HG03520 (cell line): ENCODE measurements at regions not wholly inside any gene's neighbourhood (a gene's known extent, or its start where the extent isn't known, plus 50 kb on each side); places are given as distances from the start of the nearest gene placed in this dataset.

Experiments used
- ATAC-seq: cut with Tn5 transposase; IDR thresholded peaks from one replicate; pipeline ENCODE4 v1.9.1; 2021; ENCODE audit warnings: mild to moderate bottlenecking, moderate library complexity; ENCODE audit not compliant: unreplicated experiment

DNA sequence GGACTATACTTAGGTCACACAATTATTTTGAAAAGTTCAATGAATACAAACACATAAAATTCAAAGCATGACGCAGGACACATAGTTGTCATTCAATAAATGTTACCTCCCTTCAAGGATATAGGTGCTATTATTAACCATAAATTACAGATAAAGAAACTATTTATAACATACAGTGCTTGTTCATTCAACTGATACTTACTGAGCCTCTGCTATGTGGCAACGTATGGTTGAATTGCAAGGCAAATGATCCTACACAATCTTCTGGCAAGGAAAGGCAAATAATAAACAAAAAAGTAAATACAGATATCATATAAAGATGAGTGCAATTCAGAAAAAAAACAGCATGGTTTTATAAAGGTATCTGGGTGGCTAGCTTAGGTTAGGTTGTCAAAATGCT lies 614.7 kb downstream of the LTN1 start:
- ATAC-seq, result no peak

DNA sequence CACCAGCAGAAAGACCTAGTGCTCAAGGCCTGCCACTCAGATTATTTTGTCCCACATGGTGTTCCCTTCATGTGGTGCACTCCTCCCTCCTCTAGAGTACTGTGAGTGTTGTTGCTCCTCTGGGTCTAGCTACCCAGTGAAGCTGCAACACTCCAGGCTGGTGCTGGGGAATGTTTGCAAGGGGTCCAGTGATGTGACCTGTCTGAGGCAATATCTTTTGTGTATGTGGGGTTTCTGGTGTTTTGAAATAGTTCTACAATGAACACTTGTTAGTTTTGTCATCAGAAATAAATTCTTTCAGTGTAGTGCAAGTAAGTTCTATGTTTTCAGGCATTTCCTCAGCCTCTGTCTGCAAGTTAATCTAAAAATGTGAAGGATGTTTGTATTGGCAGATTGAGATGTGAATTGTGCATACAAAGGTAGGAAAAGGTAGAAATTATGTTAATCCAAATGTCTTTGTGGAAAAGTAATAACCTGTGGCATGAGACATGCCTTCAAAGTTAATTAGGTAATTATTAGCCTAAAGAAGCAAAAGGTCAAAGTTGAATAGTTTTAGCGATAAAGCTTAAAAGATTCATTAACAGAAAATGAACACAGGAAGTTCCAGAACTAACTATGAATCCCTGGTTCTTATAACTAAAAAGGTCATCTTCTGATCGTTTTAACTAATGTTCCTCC lies 616.8 kb downstream of the LTN1 start:
- no peak for ATAC-seq

DNA sequence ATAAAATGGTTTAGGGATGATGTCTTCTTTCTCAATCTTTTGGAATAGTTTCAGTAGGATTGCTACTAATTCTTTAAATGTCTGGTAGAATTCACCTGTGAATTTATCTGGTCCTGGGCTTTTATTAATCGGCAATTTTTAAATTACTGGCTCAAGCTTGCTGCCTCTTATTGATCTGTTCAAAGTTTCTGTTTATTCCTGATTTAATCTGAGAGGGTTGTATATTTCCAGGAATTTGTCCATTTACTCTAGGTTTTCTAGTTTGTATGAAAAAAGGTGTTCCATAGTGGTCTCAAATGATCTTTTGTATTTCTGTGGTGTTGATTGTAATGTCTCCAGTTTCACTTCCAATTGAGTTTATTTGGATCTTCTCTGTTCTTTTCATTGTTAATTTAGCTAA lies 617.8 kb downstream of the LTN1 start:
- no peak for ATAC-seq

DNA sequence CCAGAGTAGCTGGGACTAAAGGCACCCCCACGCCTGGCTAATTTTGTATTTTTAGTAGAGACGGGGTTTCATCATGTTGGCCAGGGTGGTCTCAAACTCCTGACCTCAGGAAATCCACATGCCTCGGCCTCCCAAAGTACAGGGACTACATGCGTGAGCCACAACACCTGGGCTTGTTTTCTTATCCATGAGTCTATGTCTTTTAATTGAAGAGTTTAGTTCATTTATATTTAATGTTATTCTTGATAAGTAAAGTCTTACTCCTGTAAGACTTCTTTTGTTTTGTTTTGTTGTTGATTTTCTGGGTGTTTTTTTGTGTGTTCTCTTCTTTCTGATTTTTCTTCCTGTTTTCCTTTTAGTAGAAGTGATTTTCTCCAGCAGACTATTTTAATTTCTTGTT lies 621.0 kb downstream of the LTN1 start:
- no peak for ATAC-seq

DNA sequence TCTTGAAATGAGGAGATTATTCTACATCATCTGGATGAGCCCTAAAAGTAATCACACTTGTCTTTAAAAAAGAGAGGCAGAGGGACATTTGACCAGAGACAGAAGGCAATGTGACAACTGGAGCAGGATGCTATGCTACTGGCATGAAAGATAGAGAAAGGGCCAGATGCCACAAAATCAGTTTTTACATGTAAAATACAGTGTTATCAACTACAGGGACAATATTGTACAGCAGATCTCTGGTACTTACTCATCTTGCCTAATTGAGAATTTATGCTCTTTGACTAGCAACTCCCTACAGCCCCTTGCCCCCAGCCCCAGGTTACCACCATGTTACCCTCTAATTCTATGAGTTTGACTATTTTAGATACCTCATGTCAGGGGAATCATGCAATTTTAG lies 633.4 kb downstream of the LTN1 start:
- ATAC-seq, result no peak

DNA sequence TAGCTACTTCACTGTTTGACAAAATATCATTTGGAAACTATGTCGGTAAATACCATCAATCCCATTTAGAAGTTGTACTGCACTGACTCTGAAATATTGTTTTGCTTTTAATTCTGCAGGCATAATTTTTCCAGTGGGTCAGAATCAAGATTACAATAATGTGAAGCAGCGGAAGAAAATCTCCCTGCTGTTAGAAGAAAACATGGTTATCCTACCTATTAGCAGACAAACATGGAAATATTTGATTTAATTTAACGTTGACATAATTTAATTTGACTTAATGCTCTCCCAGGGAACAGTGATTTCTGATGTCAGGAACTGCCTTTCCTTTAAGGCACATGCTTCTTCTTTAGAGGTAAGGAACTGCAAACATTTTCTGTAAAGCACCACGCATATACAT lies 634.0 kb downstream of the LTN1 start:
- ATAC-seq, result no peak

DNA sequence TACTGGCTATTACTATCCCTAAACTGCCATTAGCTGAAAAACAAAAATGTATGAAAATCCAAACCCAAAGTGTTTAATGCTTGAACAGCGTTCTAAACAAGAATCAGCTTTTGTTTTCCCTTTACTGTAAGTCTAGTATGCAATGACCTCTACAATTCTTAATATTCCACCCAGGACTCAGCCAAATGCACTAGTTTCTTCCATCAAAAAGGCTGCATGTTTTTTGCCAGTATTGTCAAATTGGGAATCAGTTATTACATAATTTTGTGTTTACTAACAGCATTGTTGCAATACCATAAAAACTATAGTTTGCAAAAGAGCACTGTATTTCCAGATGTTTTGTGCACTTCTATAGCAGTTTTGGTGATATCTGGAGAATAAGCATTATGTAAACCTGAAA lies 634.5 kb downstream of the LTN1 start:
- ATAC-seq, result no peak

DNA sequence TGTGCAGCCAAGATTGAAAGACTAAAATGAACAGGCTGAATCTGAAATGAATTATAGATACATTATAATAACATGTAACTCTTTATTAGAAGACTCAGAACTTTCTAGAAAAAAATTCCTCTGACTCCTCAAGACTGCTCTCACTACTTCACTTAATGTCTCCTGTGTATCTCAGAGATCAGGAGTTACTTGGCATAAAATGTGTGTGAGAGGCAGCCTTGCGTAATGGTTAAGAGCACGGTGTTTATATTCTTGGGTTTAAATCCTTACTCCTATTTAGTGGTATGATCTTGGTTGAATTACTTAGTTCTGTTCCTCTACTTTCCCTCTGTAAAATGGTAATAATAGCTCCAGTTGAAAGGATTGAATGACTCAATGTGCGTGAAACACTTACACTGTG lies 634.9 kb downstream of the LTN1 start:
- ATAC-seq, result no peak

DNA sequence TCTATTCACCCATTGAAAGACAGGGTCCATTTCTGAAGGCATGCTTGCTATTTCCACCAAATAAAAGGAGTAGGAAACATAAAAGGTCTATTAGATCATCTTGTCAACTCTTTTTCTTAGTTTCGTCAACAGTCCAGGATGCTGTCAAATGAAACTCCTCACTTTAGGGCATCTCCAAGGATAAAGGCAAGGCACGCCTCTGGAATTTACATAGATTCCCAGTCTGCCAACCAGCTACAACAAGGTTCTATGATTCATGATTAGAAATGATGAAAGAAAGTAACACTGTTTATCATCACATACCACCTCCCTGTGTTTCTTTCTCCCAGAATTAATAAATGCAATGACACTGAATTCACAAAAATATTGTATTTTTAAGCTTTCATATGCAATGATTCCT lies 636.3 kb downstream of the LTN1 start:
- no peak for ATAC-seq

DNA sequence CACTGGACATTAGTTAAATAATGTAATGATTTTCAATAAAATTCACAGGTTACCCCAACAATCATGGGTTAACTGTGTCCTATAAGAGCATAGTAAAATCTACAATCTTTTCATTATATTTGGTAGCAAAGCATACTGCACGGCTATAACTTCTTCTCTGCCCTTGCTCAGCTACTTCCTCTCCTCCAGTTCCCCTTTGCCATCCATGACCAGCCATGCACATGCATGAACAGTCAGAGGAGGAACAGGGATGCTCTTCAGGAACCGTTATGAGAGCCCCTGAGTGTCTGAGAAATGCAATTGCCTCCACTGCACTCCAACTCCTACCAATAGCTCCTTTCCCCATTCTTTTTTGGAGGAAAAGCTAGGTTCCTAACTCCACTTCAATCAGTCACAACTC lies 646.7 kb downstream of the LTN1 start:
- no peak for ATAC-seq

DNA sequence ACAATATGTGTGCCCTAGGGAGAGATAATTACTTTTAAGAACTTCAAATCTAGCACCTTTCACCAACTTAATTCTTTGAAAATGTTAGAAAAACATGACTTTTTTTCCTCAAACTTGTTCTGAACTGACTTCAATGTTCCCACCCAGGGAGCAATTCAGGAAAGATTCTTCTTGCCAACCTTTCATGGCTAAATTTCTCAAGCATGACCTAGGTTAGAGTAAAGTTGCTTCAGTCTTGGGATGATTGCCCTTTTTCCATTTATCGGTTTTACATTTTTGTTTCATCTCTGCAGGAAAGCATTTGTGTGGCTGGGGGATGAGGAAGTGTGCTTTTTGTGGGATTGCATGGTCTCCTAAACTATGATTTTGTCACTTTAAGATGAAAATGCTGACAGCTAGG lies 647.7 kb downstream of the LTN1 start:
- ATAC-seq, result no peak

DNA sequence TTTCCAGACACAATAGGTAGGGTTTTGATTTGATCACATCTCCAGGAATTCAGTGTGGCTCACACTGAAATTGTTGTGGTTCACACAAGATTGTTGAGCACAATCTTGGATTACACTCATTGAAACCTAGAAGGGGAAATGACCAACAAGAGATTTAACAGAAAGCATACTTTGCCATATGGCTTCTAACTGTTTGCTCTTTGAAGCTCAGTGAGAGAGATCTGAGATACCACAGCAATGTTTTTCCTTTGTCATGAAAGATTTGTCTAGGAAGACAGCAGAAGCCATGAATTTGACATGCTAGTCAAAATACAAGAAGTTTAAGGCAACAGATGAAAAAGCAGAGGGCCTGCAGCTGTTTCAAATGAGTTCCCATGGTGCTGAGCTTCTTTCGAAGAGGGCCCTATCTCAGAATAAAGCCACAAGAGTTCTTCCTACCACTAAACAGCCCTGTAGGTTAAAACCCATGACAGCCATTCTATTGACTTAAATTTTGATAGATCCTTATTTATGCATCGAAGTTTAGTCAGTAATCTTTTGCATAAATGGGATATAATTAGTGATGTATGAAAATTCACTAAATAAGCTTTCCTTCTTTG lies 650.4 kb downstream of the LTN1 start:
- no peak for ATAC-seq

DNA sequence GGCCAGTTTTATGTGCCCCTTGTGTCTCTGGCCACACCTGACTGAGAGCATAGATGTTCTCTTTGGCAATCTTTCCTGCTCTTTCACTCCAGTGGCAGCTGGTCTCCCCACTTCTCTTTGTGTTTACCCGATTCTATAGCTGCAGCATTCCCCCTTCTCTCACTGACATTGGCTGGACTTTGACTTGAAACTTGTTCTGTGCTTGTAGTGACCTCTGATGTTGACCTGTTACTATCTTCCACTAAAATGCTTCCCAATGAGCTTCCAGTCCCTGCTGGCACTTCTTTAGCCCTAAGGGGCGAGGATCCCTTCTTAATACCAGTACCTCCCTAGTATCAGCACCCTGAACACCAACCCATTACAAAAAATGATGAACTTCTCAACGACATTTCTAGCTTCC lies 653.3 kb downstream of the LTN1 start:
- ATAC-seq, result no peak

DNA sequence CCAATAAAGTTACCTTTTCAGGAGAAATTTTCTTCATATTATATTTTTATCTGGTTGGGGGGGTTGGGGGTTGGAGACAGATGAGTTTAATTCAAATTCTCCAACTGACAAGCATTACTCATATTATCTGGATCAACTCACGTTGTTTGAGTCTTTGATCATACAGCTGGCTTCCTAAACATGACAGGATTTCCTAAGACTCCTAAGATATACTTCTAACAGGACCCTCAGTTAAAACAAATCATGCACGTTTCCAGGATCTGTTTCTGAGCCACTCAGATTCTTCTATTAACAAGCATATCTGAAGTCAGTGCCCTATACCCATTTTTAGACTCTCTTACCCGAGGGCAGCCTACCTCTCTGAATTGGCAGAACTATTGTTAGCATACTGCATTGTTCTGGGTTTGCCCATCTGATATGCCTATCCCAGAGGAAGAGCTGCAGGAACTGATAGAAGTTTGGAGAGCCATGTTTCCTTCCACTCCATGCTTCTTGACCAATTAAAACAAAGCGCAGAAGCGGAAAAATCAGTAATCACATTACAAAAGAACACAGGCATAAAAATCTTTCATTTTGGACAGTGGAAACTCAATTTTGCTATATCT lies 653.9 kb downstream of the LTN1 start:
- no peak for ATAC-seq

DNA sequence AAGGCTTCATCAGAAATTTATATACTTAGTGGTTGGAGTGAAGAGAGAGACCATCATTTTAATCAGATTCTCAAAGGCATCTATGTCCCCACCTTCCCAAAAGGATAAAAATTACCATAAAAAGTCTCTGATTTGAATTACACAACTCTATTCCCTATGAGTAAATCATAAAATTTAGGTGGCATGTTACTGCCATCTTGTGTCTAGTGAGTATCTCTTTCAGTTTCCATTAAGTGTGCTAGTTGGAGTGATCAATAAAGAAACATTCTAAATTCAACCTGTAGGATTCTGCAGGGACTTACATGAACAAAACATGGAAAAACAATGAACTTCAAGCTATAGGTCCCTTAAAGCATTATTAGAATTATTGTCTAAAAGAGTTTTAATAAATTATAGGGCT lies 655.4 kb downstream of the LTN1 start:
- no peak for ATAC-seq

DNA sequence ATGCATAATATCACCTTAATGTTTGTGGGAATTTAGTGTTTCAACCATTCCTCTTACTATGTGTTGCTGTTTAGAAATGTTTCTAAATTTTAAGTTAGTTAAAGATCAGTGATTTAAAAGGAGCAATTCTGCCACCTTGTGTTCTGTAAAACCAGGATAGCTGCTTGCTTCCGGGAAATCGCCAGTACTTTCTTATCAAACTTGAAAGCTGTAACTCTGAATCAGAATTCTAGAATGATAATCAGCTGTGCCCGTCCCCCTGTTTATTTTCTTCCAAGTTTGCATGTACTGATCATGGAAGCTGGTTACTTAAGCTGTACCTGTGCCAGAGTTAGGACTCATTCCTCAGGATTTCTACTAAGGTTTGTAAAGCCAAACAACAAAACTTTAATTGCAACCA lies 656.4 kb downstream of the LTN1 start:
- ATAC-seq, result no peak

DNA sequence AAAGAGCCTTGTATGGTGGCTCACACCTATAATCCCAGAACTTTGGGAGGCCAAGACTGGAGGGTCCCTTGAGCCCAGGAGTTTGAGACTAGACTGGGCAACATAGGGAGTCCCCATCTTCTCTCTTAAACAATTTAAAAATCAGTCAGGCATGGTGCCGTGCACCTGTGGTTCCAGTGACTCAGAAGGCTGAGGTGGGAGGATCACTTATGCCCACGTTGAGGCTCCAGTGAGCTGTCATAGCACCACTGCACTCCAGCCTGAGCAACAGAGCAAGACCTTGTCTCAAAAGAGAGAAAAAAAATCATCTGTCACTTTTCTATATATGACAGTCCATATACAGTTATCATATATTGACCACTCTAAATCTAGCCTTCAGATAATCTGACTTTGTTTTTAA lies 658.3 kb downstream of the LTN1 start:
- ATAC-seq, result no peak

DNA sequence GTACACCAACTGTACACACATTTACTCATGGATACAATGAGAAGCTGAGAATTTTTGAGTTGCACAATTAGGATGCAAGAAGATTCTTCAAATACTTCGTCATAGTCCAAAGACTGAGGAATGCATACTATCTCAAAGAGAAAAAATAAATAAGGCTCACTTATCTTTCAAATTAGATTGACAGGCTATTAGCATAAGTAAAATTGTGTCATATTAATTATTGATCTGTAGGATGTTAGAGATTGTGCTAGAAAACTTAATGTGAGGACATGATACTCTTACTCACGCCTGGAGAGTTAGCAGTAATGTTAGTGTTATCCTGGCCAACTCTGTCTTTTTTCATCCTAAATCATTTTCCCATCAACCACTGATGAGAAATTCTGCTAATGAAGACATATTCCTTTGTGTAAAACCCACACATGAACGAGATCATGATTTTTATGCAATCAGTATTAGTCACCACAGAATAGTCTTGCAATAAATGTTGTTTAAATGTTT lies 659.0 kb downstream of the LTN1 start:
- no peak for ATAC-seq

DNA sequence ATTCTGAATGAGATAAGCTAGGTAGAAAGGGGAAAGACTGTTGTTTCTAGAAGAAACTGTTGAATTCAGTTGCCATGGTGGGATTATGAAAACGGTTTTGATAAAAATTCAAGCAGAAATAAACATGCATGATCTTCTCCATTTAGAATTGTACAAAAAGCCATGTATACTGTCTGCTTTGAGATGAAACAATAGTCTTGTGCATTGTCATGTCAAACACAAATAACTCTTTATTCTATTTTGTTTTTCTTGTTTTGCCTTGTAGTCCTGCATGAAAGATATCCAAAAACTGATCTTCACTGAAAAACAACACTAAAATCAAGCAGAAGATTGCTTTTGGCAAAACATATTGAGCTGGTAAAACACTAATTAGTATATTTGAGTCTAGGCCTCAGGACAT lies 659.9 kb downstream of the LTN1 start:
- no peak for ATAC-seq

DNA sequence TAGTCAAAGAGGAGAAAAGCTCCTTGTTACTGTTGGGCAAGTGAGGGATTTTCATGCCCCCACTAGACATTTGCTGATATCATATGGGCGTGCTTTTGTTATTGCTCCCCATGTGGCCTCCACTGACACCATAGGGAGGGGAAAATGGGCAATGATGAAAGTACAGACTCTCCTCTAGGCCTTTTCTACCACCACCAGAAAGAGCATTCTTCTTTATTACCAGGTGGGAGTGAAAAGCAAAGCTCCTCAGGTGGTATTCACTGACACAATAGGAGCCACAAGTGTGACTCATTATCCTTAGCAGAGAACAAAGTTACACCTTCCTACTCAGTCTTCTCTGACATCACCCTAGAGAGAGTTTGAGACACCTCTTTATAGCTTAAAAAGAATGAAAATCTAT lies 667.1 kb downstream of the LTN1 start:
- ATAC-seq, result no peak

DNA sequence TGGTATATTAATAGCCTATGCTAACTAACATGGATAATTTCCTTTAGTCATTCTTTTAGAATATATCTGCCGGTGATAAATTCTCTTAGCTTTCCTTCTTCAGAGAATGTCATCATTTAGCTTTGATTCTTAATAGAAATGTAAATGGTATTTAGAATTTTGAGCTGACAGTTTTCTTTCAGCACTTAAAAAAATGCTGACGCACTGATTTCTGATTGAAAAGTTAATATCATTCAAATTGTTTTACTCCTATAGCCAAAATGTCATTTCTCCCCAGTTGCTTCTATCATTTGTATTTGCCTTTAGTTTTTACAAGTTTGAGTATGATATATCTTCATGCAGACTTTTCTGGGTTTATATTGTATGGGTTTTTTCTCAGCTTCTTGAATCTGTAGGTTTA lies 668.0 kb downstream of the LTN1 start:
- ATAC-seq, result no peak

DNA sequence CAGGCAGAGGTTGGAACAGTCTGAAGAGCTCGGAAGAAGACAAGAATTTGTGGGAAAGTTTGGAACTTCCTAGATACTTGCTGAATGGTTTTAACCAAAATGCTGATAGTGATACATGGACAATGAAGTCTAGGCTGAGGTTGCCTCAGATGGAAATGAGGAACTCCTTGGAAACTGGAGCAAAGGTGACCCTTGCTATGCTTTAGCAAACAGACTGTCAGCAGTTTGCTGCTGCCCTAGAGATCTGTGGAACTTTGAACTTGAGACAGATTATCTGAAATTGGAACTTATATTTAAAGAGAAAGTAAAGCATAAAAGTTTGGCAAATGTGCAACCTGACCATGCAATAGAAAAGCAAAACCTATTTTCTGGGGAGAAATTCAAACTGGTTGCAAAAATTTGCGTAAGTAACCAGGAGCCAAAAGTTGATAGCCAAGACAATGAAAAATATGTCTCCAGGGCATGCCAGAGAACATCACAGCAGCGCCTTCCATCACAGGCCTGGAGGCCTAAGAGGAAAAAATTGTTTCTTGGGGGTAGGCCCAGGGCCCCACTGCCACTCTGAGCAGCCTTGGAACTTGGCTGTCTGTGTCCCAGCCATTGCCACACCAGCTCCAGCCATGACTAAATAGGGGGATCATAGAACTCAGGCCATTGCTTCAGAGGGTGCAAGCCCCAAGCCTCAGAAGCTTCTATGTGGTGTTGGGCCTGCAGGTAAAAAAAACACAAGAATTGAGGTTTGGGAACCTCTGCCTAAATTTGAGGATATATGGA lies 675.3 kb downstream of the LTN1 start:
- no peak for ATAC-seq
